Amniotic stem cell (primary cell): ENCODE measurements at regions not wholly inside any gene's neighbourhood (a gene's known extent, or its start where the extent isn't known, plus 50 kb on each side); places are given as distances from the start of the nearest gene placed in this dataset.

Source experiments
- DNase-seq: peaks from one replicate; lab custom pipeline; 2025; lab: John Stamatoyannopoulos, UW

GRCh38 chr3:64316971-64317370, 91.7 kb upstream of the PRICKLE2 start:
- DNase-seq: no peak

- DNase-seq: no peak
These were observed 86.3 kb upstream of the PRICKLE2 start for GRCh38 chr3:64311424-64312061.

GRCh38 chr3:64308931-64309330, 83.7 kb upstream of the PRICKLE2 start:
- no peak for DNase-seq

- DNase-seq: no peak
These were observed 81.5 kb upstream of the PRICKLE2 start for GRCh38 chr3:64306745-64307144.

- no peak for DNase-seq
These were observed 80.5 kb upstream of the PRICKLE2 start for GRCh38 chr3:64305731-64306130.

GRCh38 chr3:64304828-64305410, 79.7 kb upstream of the PRICKLE2 start:
- DNase-seq: no peak

- DNase-seq: no peak
These were observed 78.6 kb upstream of the PRICKLE2 start for GRCh38 chr3:64303881-64304280.

GRCh38 chr3:64303401-64303800, 78.1 kb upstream of the PRICKLE2 start:
- DNase-seq: no peak

- DNase-seq: no peak
These were observed 76.2 kb upstream of the PRICKLE2 start for GRCh38 chr3:64301476-64301875.

- DNase-seq: no peak
These were observed 75.6 kb upstream of the PRICKLE2 start for GRCh38 chr3:64300790-64301423.

- no peak for DNase-seq
These were observed 73.9 kb upstream of the PRICKLE2 start for GRCh38 chr3:64299206-64299605.

GRCh38 chr3:64297563-64297962, 72.3 kb upstream of the PRICKLE2 start:
- no peak for DNase-seq

- DNase-seq: peak; percentile 51
These were observed 70.3 kb upstream of the PRICKLE2 start for GRCh38 chr3:64295594-64295993.

- no peak for DNase-seq
These were observed 69.5 kb upstream of the PRICKLE2 start for GRCh38 chr3:64294771-64295170.

GRCh38 chr3:64293121-64293520, 67.9 kb upstream of the PRICKLE2 start:
- DNase-seq: no peak

- no peak for DNase-seq
These were observed 66.7 kb upstream of the PRICKLE2 start for GRCh38 chr3:64291956-64292355.

GRCh38 chr3:64291345-64291744, 66.1 kb upstream of the PRICKLE2 start:
- peak; percentile 37 for DNase-seq

- DNase-seq: no peak
These were observed 65.6 kb upstream of the PRICKLE2 start for GRCh38 chr3:64290864-64291263.

GRCh38 chr3:64290161-64290560, 64.9 kb upstream of the PRICKLE2 start:
- DNase-seq: no peak

GRCh38 chr3:64289622-64290021, 64.4 kb upstream of the PRICKLE2 start:
- no peak for DNase-seq

- DNase-seq: no peak
These were observed 53.4 kb upstream of the PRICKLE2 start for GRCh38 chr3:64278625-64279024.

GRCh38 chr3:64276131-64276530, 50.9 kb upstream of the PRICKLE2 start:
- DNase-seq: no peak
